ENCODE measurements at regions not wholly inside any gene's neighbourhood (a gene's known extent, or its start where the extent isn't known, plus 50 kb on each side); places are given as distances from the start of the nearest gene placed in this dataset.

DNA sequence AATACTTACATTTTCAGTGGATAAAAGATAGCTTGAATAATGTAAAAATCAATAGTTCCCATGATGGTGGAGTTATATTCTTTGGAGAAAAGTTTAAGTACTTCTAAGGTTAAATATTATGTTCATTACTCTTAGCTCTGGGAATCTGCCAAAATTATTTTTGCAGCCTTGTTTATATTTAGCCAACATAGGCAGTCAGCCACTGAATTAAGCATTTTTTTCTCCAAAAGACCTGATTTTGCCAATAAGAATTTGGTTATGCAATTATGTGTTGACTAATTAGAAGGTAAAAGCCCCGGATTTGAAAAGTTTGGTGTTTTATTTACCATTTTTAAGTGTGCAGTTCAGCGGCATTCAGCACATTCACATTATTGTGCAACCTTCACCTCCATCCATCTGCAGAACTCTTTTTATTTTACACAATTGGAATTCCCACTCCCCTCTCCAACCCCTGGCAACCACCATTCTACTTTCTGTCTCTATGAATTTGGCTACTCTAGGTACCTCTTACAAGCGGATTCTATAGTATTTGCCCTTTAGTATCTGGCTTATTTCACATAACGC, 90.1 kb upstream of the C1QTNF9B start:
- TF ChIP-seq, protein P1, sequence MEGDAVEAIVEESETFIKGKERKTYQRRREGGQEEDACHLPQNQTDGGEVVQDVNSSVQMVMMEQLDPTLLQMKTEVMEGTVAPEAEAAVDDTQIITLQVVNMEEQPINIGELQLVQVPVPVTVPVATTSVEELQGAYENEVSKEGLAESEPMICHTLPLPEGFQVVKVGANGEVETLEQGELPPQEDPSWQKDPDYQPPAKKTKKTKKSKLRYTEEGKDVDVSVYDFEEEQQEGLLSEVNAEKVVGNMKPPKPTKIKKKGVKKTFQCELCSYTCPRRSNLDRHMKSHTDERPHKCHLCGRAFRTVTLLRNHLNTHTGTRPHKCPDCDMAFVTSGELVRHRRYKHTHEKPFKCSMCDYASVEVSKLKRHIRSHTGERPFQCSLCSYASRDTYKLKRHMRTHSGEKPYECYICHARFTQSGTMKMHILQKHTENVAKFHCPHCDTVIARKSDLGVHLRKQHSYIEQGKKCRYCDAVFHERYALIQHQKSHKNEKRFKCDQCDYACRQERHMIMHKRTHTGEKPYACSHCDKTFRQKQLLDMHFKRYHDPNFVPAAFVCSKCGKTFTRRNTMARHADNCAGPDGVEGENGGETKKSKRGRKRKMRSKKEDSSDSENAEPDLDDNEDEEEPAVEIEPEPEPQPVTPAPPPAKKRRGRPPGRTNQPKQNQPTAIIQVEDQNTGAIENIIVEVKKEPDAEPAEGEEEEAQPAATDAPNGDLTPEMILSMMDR (IDR thresholded peaks at IDR 0.05; ENCODE audit: poor library complexity, severe bottlenecking), result no peak
- TF ChIP-seq EZH2 (IDR thresholded peaks at IDR 0.05; ENCODE audit: borderline replicate concordance, insufficient read depth, low read length, poor library complexity, severe bottlenecking), result no peak
- TF ChIP-seq MXI1 (conservative IDR thresholded peaks at IDR 0.05; ENCODE audit: poor library complexity, severe bottlenecking), result no peak
- TF ChIP-seq EP300 (conservative IDR thresholded peaks at IDR 0.05; ENCODE audit: poor library complexity, severe bottlenecking), result no peak
- TF ChIP-seq, protein P2, sequence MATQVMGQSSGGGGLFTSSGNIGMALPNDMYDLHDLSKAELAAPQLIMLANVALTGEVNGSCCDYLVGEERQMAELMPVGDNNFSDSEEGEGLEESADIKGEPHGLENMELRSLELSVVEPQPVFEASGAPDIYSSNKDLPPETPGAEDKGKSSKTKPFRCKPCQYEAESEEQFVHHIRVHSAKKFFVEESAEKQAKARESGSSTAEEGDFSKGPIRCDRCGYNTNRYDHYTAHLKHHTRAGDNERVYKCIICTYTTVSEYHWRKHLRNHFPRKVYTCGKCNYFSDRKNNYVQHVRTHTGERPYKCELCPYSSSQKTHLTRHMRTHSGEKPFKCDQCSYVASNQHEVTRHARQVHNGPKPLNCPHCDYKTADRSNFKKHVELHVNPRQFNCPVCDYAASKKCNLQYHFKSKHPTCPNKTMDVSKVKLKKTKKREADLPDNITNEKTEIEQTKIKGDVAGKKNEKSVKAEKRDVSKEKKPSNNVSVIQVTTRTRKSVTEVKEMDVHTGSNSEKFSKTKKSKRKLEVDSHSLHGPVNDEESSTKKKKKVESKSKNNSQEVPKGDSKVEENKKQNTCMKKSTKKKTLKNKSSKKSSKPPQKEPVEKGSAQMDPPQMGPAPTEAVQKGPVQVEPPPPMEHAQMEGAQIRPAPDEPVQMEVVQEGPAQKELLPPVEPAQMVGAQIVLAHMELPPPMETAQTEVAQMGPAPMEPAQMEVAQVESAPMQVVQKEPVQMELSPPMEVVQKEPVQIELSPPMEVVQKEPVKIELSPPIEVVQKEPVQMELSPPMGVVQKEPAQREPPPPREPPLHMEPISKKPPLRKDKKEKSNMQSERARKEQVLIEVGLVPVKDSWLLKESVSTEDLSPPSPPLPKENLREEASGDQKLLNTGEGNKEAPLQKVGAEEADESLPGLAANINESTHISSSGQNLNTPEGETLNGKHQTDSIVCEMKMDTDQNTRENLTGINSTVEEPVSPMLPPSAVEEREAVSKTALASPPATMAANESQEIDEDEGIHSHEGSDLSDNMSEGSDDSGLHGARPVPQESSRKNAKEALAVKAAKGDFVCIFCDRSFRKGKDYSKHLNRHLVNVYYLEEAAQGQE (IDR thresholded peaks at IDR 0.05; ENCODE audit: borderline replicate concordance), result no peak
- no peak for TF ChIP-seq RAD21 (conservative IDR thresholded peaks at IDR 0.05)
- TF ChIP-seq SMC3 (conservative IDR thresholded peaks at IDR 0.05; ENCODE audit: poor library complexity), result no peak

Measured in neural cell (in vitro differentiated cells).